WTC11 (cell line): ENCODE measurements at regions not wholly inside any gene's neighbourhood (a gene's known extent, or its start where the extent isn't known, plus 50 kb on each side); places are given as distances from the start of the nearest gene placed in this dataset.

Experiments used
- ATAC-seq: fragments of 200-7000 bp; cut with Tn5 transposase; 2 replicates; pipeline ENCODE4 v1.10.0; 2021; ENCODE audit warnings: mild to moderate bottlenecking, moderate library complexity
- CTCF ChIA-PET: fragments of 300-600 bp; sonication (Branson Sonifier 250); formaldehyde crosslinking; loops from one replicate; lab custom pipeline; 2021; ENCODE audit warnings: antibody characterized with exemption; lab: Charles Lee
- POLR2A ChIA-PET: fragments of 350-600 bp; sonication (Branson Sonifier 250); formaldehyde crosslinking; loops from one replicate; lab custom pipeline; 2021; ENCODE audit warnings: antibody characterized with exemption; lab: Charles Lee
- DNase-seq: peaks from one replicate; pipeline ENCODE4 v3.0.0; 2021; ENCODE audit warnings: low spot score
- H3K27ac Mint-ChIP-seq: 2 replicates; pipeline ENCODE4 v1.8.0; 2021; ENCODE audit warnings: mixed read lengths
- H3K27me3 Mint-ChIP-seq: 2 replicates; pipeline ENCODE4 v1.8.0; 2021; ENCODE audit warnings: low read depth, mild to moderate bottlenecking, moderate library complexity, mixed read lengths
- H3K36me3 Mint-ChIP-seq: 2 replicates; pipeline ENCODE4 v1.8.0; 2021; ENCODE audit warnings: mixed read lengths
- H3K4me1 Mint-ChIP-seq: 2 replicates; pipeline ENCODE4 v1.8.0; 2022; ENCODE audit warnings: mixed read lengths
- H3K4me3 Mint-ChIP-seq: 2 replicates; pipeline ENCODE4 v1.8.0; 2021; ENCODE audit warnings: mild to moderate bottlenecking, moderate library complexity, mixed read lengths
- H3K9me3 Mint-ChIP-seq: 2 replicates; pipeline ENCODE4 v1.8.0; 2021; ENCODE audit warnings: mixed read lengths
- CBFB ChIP-seq: sonication (generic); formaldehyde crosslinking; IDR thresholded peaks from 2 replicates; pipeline ENCODE4 v1.8.1; 2022; ENCODE audit warnings: mild to moderate bottlenecking, low read depth, missing genetic modification reagents
- CREM ChIP-seq: sonication (generic); formaldehyde crosslinking; IDR thresholded peaks from 2 replicates; pipeline ENCODE4 v1.8.1; 2022; ENCODE audit warnings: mild to moderate bottlenecking, missing genetic modification reagents, moderate library complexity
- E2F4 ChIP-seq: sonication (generic); formaldehyde crosslinking; IDR thresholded peaks from 2 replicates; pipeline ENCODE4 v1.8.1; 2022; ENCODE audit warnings: low read depth, mild to moderate bottlenecking, moderate library complexity, missing genetic modification reagents, borderline replicate concordance
- ELF4 ChIP-seq: sonication (generic); formaldehyde crosslinking; IDR thresholded peaks from 2 replicates; pipeline ENCODE4 v1.8.1; 2022; ENCODE audit warnings: low read depth, mild to moderate bottlenecking, moderate library complexity, missing genetic modification reagents
- GABPB1 ChIP-seq: sonication (generic); formaldehyde crosslinking; IDR thresholded peaks from 2 replicates; pipeline ENCODE4 v1.8.1; 2023; ENCODE audit warnings: mild to moderate bottlenecking, missing genetic modification reagents
- IRF1 ChIP-seq: sonication (generic); formaldehyde crosslinking; IDR thresholded peaks from 2 replicates; pipeline ENCODE4 v1.8.0; 2023; ENCODE audit warnings: missing genetic modification reagents
- NFYB ChIP-seq: sonication (generic); formaldehyde crosslinking; conservative IDR thresholded peaks from 2 replicates; pipeline ENCODE4 v1.8.0; 2022; ENCODE audit warnings: low read depth, missing genetic modification reagents
- TEAD4 ChIP-seq: sonication (generic); formaldehyde crosslinking; IDR thresholded peaks from 2 replicates; pipeline ENCODE4 v1.8.0; 2022; ENCODE audit warnings: mild to moderate bottlenecking, missing genetic modification reagents
- TP53 ChIP-seq: sonication (generic); formaldehyde crosslinking; IDR thresholded peaks from 2 replicates; pipeline ENCODE4 v1.8.1; 2023; ENCODE audit warnings: mild to moderate bottlenecking, missing genetic modification reagents
- ZBTB21 ChIP-seq: sonication (generic); formaldehyde crosslinking; IDR thresholded peaks from 2 replicates; pipeline ENCODE4 v1.8.1; 2023; ENCODE audit warnings: mild to moderate bottlenecking, missing genetic modification reagents, borderline replicate concordance
- ZNF219 ChIP-seq: sonication (generic); formaldehyde crosslinking; IDR thresholded peaks from 2 replicates; pipeline ENCODE4 v1.8.0; 2023; ENCODE audit warnings: missing genetic modification reagents, mild to moderate bottlenecking, borderline replicate concordance
- TF ChIP-seq, protein P1 (sequence below): fragments of 250-450 bp; sonication (Bioruptor Pico); IDR thresholded peaks from 2 replicates; pipeline ENCODE4 v1.8.0; 2021; ENCODE audit warnings: mild to moderate bottlenecking
- TF ChIP-seq, protein P2 (sequence below): sonication (generic); formaldehyde crosslinking; IDR thresholded peaks from 2 replicates; pipeline ENCODE4 v1.8.1; 2023; ENCODE audit warnings: mild to moderate bottlenecking, moderate library complexity, missing genetic modification reagents
- TF ChIP-seq, protein P3 (sequence below): sonication (generic); formaldehyde crosslinking; IDR thresholded peaks from 2 replicates; pipeline ENCODE4 v1.8.0; 2022; ENCODE audit warnings: mild to moderate bottlenecking, missing genetic modification reagents
- TF ChIP-seq, protein P4 (sequence below): sonication (generic); formaldehyde crosslinking; IDR thresholded peaks from 2 replicates; pipeline ENCODE4 v1.8.1; 2022; ENCODE audit warnings: mild to moderate bottlenecking, missing genetic modification reagents, moderate library complexity, borderline replicate concordance
- TF ChIP-seq, protein P5 (sequence below): fragments of 250-450 bp; sonication (Bioruptor Pico); conservative IDR thresholded peaks from 2 replicates; pipeline ENCODE4 v1.9.0; 2021; ENCODE audit warnings: mild to moderate bottlenecking
- TF ChIP-seq, protein P6 (sequence below): fragments of 250-450 bp; sonication (Bioruptor Pico); IDR thresholded peaks from 2 replicates; pipeline ENCODE4 v1.9.0; 2021; ENCODE audit warnings: mild to moderate bottlenecking

DNA sequence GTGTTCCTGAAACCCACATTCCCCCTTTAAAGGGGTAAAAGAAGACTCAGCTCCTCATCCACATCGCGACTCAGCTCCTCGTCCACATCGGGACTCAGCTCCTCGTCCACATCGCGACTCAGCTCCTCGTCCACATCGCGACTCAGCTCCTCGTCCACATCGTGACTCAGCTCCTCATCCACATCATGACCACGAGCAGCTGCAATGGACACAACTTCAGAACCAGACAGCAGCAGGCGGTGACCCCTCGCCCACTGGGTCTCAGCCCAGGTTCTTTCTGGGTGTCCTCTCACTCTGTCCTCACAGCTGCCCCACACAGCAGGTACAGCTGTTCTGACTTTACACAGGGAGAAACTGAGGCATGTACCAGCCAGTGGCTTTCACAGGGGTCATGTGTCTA lies 163.5 kb upstream of the SALL3 start:
- Mint-ChIP-seq H3K4me1 (peaks cover 33% of the 10 kb centered on the region), H3K27me3 (peaks cover 14% of the 10 kb centered on the region), H3K9me3 (peaks cover 8% of the 10 kb centered on the region; the same call in 1 of the 2 replicates), H3K36me3 (peaks cover 12% of the 10 kb centered on the region; the same call in 1 of the 2 replicates), H3K27ac (no peak overlapping the region), H3K4me3 (no peak overlapping the region)
- ATAC-seq (no peak), DNase-seq (no peak)
- ChIA-PET POLR2A (no interaction called here), CTCF (interaction anchor here (0.7 to 1.3 kb wide), 2 partner anchors 59 to 61 kb away, joined by 3 to 5 read pairs; no protein-coding TSS in a partner anchor)
- no peak for TF ChIP-seq TP53 (CRISPR knock-in tag)

DNA sequence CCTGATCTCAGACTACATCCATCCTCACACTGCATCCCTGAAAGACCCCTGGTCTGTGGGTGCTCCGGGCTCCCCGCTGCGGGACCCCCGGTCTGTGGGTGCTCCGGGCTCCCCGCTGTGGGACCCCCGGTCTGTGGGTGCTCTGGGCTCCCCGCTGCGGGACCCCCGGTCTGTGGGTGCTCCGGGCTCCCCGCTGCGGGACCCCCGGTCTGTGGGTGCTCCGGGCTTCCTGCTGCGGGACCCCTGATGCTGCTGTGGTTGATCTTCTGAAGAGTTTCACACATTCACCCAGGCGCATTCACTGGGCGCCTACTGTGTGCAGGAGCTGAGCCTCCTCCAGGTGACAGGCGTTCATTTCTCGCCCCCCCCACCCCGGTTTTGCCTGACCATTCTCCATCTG lies 162.7 kb upstream of the SALL3 start:
- no peak overlapping the region for H3K4me3 Mint-ChIP-seq
- H3K9me3 Mint-ChIP-seq, result peaks cover 8% of the 10 kb centered on the region; the same call in 1 of the 2 replicates
- peaks cover 14% of the 10 kb centered on the region for H3K27me3 Mint-ChIP-seq
- H3K27ac Mint-ChIP-seq, result no peak overlapping the region
- no peak for DNase-seq
- H3K36me3 Mint-ChIP-seq, result peaks cover 12% of the 10 kb centered on the region; the same call in 1 of the 2 replicates
- ChIA-PET CTCF (interaction anchor here (0.7 to 1.3 kb wide), 2 partner anchors 58 to 61 kb away, joined by 3 to 5 read pairs; no protein-coding TSS in a partner anchor), POLR2A (no interaction called here)
- no peak for TF ChIP-seq NFYB (CRISPR knock-in tag)
- TF ChIP-seq E2F4 (CRISPR knock-in tag), result no peak
- TF ChIP-seq, protein P1, sequence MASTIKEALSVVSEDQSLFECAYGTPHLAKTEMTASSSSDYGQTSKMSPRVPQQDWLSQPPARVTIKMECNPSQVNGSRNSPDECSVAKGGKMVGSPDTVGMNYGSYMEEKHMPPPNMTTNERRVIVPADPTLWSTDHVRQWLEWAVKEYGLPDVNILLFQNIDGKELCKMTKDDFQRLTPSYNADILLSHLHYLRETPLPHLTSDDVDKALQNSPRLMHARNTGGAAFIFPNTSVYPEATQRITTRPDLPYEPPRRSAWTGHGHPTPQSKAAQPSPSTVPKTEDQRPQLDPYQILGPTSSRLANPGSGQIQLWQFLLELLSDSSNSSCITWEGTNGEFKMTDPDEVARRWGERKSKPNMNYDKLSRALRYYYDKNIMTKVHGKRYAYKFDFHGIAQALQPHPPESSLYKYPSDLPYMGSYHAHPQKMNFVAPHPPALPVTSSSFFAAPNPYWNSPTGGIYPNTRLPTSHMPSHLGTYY, result no peak
- no peak for TF ChIP-seq TEAD4 (CRISPR knock-in tag)
- no peak for TF ChIP-seq CREM (CRISPR knock-in tag)
- TF ChIP-seq ELF4 (CRISPR knock-in tag), result no peak
- no peak for TF ChIP-seq GABPB1
- TF ChIP-seq, protein P2, sequence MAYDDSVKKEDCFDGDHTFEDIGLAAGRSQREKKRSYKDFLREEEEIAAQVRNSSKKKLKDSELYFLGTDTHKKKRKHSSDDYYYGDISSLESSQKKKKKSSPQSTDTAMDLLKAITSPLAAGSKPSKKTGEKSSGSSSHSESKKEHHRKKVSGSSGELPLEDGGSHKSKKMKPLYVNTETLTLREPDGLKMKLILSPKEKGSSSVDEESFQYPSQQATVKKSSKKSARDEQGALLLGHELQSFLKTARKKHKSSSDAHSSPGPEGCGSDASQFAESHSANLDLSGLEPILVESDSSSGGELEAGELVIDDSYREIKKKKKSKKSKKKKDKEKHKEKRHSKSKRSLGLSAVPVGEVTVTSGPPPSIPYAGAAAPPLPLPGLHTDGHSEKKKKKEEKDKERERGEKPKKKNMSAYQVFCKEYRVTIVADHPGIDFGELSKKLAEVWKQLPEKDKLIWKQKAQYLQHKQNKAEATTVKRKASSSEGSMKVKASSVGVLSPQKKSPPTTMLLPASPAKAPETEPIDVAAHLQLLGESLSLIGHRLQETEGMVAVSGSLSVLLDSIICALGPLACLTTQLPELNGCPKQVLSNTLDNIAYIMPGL (CRISPR knock-in tag), result no peak
- TF ChIP-seq, protein P3, sequence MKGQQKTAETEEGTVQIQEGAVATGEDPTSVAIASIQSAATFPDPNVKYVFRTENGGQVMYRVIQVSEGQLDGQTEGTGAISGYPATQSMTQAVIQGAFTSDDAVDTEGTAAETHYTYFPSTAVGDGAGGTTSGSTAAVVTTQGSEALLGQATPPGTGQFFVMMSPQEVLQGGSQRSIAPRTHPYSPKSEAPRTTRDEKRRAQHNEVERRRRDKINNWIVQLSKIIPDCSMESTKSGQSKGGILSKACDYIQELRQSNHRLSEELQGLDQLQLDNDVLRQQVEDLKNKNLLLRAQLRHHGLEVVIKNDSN (CRISPR knock-in tag), result no peak
- TF ChIP-seq, protein P4, sequence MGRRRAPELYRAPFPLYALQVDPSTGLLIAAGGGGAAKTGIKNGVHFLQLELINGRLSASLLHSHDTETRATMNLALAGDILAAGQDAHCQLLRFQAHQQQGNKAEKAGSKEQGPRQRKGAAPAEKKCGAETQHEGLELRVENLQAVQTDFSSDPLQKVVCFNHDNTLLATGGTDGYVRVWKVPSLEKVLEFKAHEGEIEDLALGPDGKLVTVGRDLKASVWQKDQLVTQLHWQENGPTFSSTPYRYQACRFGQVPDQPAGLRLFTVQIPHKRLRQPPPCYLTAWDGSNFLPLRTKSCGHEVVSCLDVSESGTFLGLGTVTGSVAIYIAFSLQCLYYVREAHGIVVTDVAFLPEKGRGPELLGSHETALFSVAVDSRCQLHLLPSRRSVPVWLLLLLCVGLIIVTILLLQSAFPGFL (CRISPR knock-in tag), result no peak
- TF ChIP-seq ZBTB21 (CRISPR knock-in tag), result no peak
- TF ChIP-seq IRF1 (CRISPR knock-in tag), result no peak
- no peak for TF ChIP-seq ZNF219
- TF ChIP-seq, protein P5, sequence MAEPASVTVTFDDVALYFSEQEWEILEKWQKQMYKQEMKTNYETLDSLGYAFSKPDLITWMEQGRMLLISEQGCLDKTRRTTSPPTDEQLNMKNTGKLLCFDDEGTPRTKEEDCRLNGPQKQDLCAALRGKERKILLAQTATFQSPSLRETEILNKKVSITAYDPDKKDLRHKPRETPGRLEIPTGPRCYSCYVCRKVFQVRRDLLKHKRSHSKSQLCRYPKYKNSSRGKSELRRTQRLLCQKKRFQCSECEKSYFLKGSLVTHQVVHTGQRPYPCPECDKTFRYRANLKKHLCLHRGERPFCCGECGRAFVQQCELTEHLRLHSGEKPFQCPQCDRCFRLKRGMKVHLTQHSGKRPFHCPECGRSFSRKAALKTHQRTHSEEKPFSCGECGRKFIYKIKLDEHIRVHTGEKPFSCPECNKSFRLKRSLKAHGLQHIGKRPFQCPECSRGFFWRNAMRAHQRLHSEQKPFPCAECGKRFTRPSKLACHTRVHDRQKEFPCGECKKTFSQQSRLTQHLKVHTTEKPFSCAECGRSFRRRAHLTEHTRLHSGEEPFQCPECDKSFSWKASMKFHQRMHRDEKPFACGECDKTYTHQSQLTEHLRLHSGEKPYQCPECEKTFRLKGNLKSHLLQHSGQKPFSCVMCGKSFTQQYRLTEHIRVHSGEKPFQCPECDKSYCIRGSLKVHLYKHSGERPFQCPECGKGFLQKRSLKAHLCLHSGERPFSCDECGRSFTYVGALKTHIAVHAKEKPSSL (CRISPR knock-in tag), result no peak
- TF ChIP-seq, protein P6, sequence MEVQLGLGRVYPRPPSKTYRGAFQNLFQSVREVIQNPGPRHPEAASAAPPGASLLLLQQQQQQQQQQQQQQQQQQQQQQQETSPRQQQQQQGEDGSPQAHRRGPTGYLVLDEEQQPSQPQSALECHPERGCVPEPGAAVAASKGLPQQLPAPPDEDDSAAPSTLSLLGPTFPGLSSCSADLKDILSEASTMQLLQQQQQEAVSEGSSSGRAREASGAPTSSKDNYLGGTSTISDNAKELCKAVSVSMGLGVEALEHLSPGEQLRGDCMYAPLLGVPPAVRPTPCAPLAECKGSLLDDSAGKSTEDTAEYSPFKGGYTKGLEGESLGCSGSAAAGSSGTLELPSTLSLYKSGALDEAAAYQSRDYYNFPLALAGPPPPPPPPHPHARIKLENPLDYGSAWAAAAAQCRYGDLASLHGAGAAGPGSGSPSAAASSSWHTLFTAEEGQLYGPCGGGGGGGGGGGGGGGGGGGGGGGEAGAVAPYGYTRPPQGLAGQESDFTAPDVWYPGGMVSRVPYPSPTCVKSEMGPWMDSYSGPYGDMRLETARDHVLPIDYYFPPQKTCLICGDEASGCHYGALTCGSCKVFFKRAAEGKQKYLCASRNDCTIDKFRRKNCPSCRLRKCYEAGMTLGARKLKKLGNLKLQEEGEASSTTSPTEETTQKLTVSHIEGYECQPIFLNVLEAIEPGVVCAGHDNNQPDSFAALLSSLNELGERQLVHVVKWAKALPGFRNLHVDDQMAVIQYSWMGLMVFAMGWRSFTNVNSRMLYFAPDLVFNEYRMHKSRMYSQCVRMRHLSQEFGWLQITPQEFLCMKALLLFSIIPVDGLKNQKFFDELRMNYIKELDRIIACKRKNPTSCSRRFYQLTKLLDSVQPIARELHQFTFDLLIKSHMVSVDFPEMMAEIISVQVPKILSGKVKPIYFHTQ (CRISPR knock-in tag), result no peak
- TF ChIP-seq CBFB, result no peak
- peaks cover 34% of the 10 kb centered on the region for H3K4me1 Mint-ChIP-seq
- ATAC-seq, result no peak
